ENCODE measurements at regions not wholly inside any gene's neighbourhood (a gene's known extent, or its start where the extent isn't known, plus 50 kb on each side); places are given as distances from the start of the nearest gene placed in this dataset.

GRCh38 chr16:72295914-72296313 is 124.0 kb upstream of the PMFBP1 start:
- no peak for TF ChIP-seq EZH2 (IDR thresholded peaks at IDR 0.05; ENCODE audit: low read depth, low read length, severe bottlenecking)
- TF ChIP-seq RXRA (IDR thresholded peaks at IDR 0.05; ENCODE audit: insufficient read depth, low read depth, low read length): no peak
- TF ChIP-seq CHD7 (IDR thresholded peaks at IDR 0.05; ENCODE audit: insufficient replicate concordance, low read length): no peak
- TF ChIP-seq, protein P1, sequence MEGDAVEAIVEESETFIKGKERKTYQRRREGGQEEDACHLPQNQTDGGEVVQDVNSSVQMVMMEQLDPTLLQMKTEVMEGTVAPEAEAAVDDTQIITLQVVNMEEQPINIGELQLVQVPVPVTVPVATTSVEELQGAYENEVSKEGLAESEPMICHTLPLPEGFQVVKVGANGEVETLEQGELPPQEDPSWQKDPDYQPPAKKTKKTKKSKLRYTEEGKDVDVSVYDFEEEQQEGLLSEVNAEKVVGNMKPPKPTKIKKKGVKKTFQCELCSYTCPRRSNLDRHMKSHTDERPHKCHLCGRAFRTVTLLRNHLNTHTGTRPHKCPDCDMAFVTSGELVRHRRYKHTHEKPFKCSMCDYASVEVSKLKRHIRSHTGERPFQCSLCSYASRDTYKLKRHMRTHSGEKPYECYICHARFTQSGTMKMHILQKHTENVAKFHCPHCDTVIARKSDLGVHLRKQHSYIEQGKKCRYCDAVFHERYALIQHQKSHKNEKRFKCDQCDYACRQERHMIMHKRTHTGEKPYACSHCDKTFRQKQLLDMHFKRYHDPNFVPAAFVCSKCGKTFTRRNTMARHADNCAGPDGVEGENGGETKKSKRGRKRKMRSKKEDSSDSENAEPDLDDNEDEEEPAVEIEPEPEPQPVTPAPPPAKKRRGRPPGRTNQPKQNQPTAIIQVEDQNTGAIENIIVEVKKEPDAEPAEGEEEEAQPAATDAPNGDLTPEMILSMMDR (IDR thresholded peaks at IDR 0.05; ENCODE audit: control extremely low read depth in 1 of 3, insufficient read depth in 1 of 3, low read depth in 1 of 3, low read length in 3 of 3): no peak
- no peak for TF ChIP-seq CHD1 (IDR thresholded peaks at IDR 0.05; ENCODE audit: low read depth, low read length)
- TF ChIP-seq ZNF274 (IDR thresholded peaks at IDR 0.05; ENCODE audit: borderline replicate concordance, extremely low read depth, low read length): no peak
- no peak for TF ChIP-seq CREB1 (IDR thresholded peaks at IDR 0.05)
- no peak for TF ChIP-seq SUZ12 (IDR thresholded peaks at IDR 0.05; ENCODE audit: low read length)
- TF ChIP-seq YY1 (IDR thresholded peaks at IDR 0.05; ENCODE audit: low read depth, low read length): no peak
- TF ChIP-seq TAF1 (IDR thresholded peaks at IDR 0.05; ENCODE audit: low read depth, low read length): no peak
- no peak for TF ChIP-seq POLR2A (IDR thresholded peaks at IDR 0.05; ENCODE audit: control extremely low read depth in 1 of 2, low read depth in 2 of 2, low read length in 2 of 2)
- no peak for TF ChIP-seq TBP (IDR thresholded peaks at IDR 0.05; ENCODE audit: low read depth, low read length)
- no peak for TF ChIP-seq TCF12 (IDR thresholded peaks at IDR 0.05; ENCODE audit: low read depth, low read length)
- TF ChIP-seq JUND (IDR thresholded peaks at IDR 0.05; ENCODE audit: low read length): no peak
